Lung (tissue), 11 donors: ENCODE measurements at regions not wholly inside any gene's neighbourhood (a gene's known extent, or its start where the extent isn't known, plus 50 kb on each side); places are given as distances from the start of the nearest gene placed in this dataset.

Experiments
- ATAC-seq: fragments of 200-7000 bp; cut with Tn5 transposase; one replicate; pipeline ENCODE4 v1.9.1; 2020; ENCODE audit warnings: moderate number of reproducible peaks; ENCODE audit not compliant: insufficient read depth, low FRiP score
- DNase-seq, 3 donors: peaks; one replicate each; pipeline ENCODE4 v3.0.0-alpha.2; 2013 to 2017
- H3K27ac ChIP-seq, 2 donors: one replicate each; pipeline ENCODE4 v1.5.1; 2013; ENCODE audit warnings: mild to moderate bottlenecking in 2 of 2, moderate library complexity in 2 of 2, control low read depth in 1 of 2, inconsistent platforms in 1 of 2, low read depth in 1 of 2, low read length in 1 of 2
- H3K27me3 ChIP-seq, 3 donors: one replicate each; pipeline ENCODE4 v1.5.1; 2013; ENCODE audit warnings: low read length in 2 of 3; ENCODE audit not compliant: control insufficient read depth in 3 of 3, insufficient read depth in 3 of 3
- H3K36me3 ChIP-seq, 4 donors: one replicate each; pipeline ENCODE4 v1.5.1; 2013; ENCODE audit warnings: low read length in 4 of 4, mild to moderate bottlenecking in 1 of 4, moderate library complexity in 1 of 4; ENCODE audit not compliant: control insufficient read depth in 4 of 4, insufficient read depth in 4 of 4
- H3K4me1 ChIP-seq, 5 donors: one replicate each; pipeline ENCODE4 v1.5.1; 2013; ENCODE audit warnings: low read length in 5 of 5, mild to moderate bottlenecking in 2 of 5, moderate library complexity in 1 of 5; ENCODE audit not compliant: control insufficient read depth in 5 of 5, insufficient read depth in 5 of 5
- H3K4me3 ChIP-seq: one replicate; pipeline ENCODE4 v1.5.1; 2013; ENCODE audit warnings: mild to moderate bottlenecking, control low read depth, moderate library complexity
- H3K9ac ChIP-seq, 2 donors: one replicate each; pipeline ENCODE4 v1.5.1; 2013; ENCODE audit warnings: low read length in 2 of 2, control low read depth in 1 of 2; ENCODE audit not compliant: insufficient read depth in 1 of 2
- H3K9me3 ChIP-seq, 4 donors: one replicate each; pipeline ENCODE4 v1.5.1; 2013; ENCODE audit warnings: low read length in 3 of 4, mild to moderate bottlenecking in 1 of 4, moderate library complexity in 1 of 4; ENCODE audit not compliant: control insufficient read depth in 4 of 4, insufficient read depth in 3 of 4
- CTCF ChIP-seq: IDR thresholded peaks from 2 replicates; pipeline ENCODE4 v1.5.1; 2012; ENCODE audit warnings: mild to moderate bottlenecking; ENCODE audit errors: control extremely low read depth, extremely low read depth
- WGBS, 2 donors: extraction: QIAGEN DNeasy Blood & Tissue Kit; methylation state at CpG; one replicate each; pipeline ENCODE4 v1.1.7; 2013; 5-methylcytosine and 5-hydroxymethylcytosine counted together
- donor health status: control.
- donor health status: control.
- donor health status: Bipolar disorder and iron deficiency.
- donor health status: healthy.
- donor health status: DM: yes; HTN: yes; CAD: no.

DNA sequence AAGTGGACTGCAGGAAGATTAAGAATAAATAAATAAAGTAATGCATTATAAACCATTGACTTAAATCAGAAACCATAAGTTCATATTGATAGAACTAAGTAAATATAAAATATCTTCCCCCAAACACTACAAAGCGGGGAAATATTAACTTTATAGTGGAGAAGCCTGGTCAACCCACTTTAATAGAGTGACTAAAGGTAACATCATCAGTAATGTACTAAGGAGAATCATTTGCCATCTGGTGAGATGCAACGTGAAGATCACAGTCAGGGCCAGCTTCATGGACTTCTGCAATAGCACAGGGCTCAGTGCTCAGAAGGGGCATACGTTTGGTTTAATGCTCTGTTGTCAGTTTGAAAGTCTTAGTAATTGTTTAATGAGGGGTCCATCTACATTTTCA lies 58.8 kb upstream of the CD83 start:
- H3K36me3 ChIP-seq: no peaks in the 10 kb centered on the region
- H3K27ac ChIP-seq: no peak overlapping the region
- no peak overlapping the region for H3K9ac ChIP-seq
- no peaks in the 10 kb centered on the region for H3K4me1 ChIP-seq
- H3K27me3 ChIP-seq: no peaks in the 10 kb centered on the region
- H3K4me3 ChIP-seq: no peak overlapping the region
- WGBS, 2 donors: 90 to 93% methylated on average over 3 of the region's 3 CpGs
- DNase-seq: no peak
- no peak for TF ChIP-seq CTCF
- ATAC-seq: no peak
- no peaks in the 10 kb centered on the region for H3K9me3 ChIP-seq

DNA sequence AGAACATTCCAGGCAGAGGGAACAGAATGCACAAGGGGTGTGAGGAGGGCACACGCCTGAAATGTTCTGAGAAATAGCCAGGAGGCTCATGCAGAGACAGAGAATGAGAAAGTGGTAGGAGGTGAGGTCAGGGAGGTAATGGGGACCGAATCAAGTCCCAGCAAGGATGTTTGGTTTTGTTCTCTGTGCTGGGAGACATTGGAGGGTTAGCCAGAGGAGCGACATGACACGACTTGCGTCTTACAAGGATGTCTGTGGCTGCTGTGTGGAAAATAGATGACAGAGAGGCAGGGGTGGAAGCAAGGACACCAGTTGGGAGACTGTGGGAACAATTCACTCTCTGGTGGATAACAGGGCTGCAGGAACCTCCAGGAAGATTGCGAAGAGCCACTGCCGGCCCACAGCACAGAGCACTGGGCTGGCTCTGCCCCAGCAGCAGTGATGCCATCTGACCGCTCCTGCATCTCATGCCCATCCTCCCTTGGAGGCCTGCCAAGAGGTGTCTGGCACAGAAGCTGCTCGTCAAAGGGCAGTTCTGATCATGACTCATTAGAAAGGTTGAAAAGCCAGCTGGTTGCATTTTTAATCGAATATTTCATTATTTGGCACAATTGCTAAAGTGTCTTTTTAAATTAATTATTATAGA lies 57.7 kb upstream of the CD83 start:
- Histone ChIP-seq H3K9ac (no peak overlapping the region), H3K27me3 (no peaks in the 10 kb centered on the region), H3K4me3 (no peak overlapping the region), H3K9me3 (no peaks in the 10 kb centered on the region), H3K27ac (no peak overlapping the region), H3K36me3 (no peaks in the 10 kb centered on the region), H3K4me1 (no peaks in the 10 kb centered on the region)
- ATAC-seq (no peak), DNase-seq (no peak)
- WGBS, 2 donors: 68 to 82% methylated on average over 10 of the region's 10 CpGs
- no peak for TF ChIP-seq CTCF

DNA sequence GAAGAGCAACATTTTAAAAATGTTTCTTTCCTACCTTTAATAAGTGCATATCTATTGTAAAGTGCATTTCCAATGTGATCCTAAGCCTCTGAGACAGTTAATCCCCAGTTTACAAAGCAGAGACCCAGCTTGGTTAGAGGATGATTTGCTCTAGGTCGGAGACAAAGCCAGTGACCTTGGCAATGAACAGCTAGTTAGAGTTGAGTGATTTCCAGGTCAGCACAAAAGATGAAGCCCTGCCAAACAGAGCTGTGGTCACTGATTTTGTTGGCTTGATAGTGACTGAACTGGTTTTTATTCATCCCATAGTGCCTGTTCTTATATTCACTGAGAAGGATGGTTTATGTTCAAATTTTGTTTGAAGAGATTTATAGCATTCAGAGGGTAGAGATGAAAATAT lies 56.6 kb upstream of the CD83 start:
- H3K9ac ChIP-seq: no peak overlapping the region
- no peak overlapping the region for H3K4me3 ChIP-seq
- DNase-seq (no peak), ATAC-seq (no peak)
- no peaks in the 10 kb centered on the region for H3K27me3 ChIP-seq
- H3K9me3 ChIP-seq: no peaks in the 10 kb centered on the region
- H3K27ac ChIP-seq: no peak overlapping the region
- no peaks in the 10 kb centered on the region for H3K4me1 ChIP-seq
- TF ChIP-seq CTCF: no peak
- 58 to 77% methylated on average over 1 of the region's 1 CpG for WGBS, 2 donors
- H3K36me3 ChIP-seq: no peaks in the 10 kb centered on the region

DNA sequence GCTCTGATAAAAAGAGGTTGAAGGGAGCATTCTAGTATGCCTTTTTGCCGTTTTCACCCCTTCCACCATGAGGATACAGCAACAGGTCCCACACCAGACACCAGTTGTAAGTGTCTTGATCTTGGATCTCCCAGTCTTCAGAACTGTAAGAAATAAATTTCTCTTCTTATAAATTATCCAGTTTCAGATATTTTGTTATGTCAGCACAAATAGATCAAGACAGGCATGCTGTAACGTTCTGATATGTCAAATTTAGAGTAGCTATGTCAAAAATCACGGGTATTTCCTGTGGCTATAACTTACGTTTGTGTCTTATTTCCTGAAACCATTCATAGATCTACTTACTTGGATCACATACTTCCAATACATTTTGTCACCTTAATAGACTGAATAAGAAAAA lies 55.9 kb upstream of the CD83 start:
- no peak for ATAC-seq
- H3K4me1 ChIP-seq: no peaks in the 10 kb centered on the region
- no peaks in the 10 kb centered on the region for H3K9me3 ChIP-seq
- H3K4me3 ChIP-seq: no peak overlapping the region
- no peak for DNase-seq
- no peak for TF ChIP-seq CTCF
- H3K9ac ChIP-seq: no peak overlapping the region
- no peaks in the 10 kb centered on the region for H3K36me3 ChIP-seq
- no peaks in the 10 kb centered on the region for H3K27me3 ChIP-seq
- H3K27ac ChIP-seq: no peak overlapping the region
- WGBS, 2 donors: 61 to 76% methylated on average over 4 of the region's 4 CpGs
